Left hindlimb (tissue), 1 donor: ENCODE measurements at regions not wholly inside any gene's neighbourhood (a gene's known extent, or its start where the extent isn't known, plus 50 kb on each side); places are given as distances from the start of the nearest gene placed in this dataset.

Experiments
- DNase-seq: peaks from one replicate; pipeline ENCODE4 v3.0.0-alpha.2; 2018

GRCh38 chr13:105377452-105377851, 1158.0 kb downstream of the EFNB2 start:
- no peak for DNase-seq

- DNase-seq = no peak
Measured at GRCh38 chr13:105370011-105370650, 1165.3 kb downstream of the EFNB2 start.

GRCh38 chr13:105368781-105369180, 1166.7 kb downstream of the EFNB2 start:
- no peak for DNase-seq

- DNase-seq = no peak
Measured at GRCh38 chr13:105365831-105366230, 1169.6 kb downstream of the EFNB2 start.

- DNase-seq = no peak
Measured at GRCh38 chr13:105365021-105365550, 1170.4 kb downstream of the EFNB2 start.

GRCh38 chr13:105364191-105364590, 1171.3 kb downstream of the EFNB2 start:
- no peak for DNase-seq

- no peak for DNase-seq
Measured at GRCh38 chr13:105363261-105364190, 1171.9 kb downstream of the EFNB2 start.

- DNase-seq = no peak
Measured at GRCh38 chr13:105353654-105354053, 1181.8 kb downstream of the EFNB2 start.

GRCh38 chr13:105349082-105349723, 1186.3 kb downstream of the EFNB2 start:
- DNase-seq = no peak

GRCh38 chr13:105346141-105346775, 1189.2 kb downstream of the EFNB2 start:
- no peak for DNase-seq

- DNase-seq = no peak
Measured at GRCh38 chr13:105345730-105346129, 1189.7 kb downstream of the EFNB2 start.

GRCh38 chr13:105345131-105345530, 1190.3 kb downstream of the EFNB2 start:
- no peak for DNase-seq

- DNase-seq = no peak
Measured at GRCh38 chr13:105343134-105343806, 1192.2 kb downstream of the EFNB2 start.

GRCh38 chr13:105342281-105342820, 1193.1 kb downstream of the EFNB2 start:
- DNase-seq = no peak

- DNase-seq = no peak
Measured at GRCh38 chr13:105341758-105342157, 1193.7 kb downstream of the EFNB2 start.

- DNase-seq = no peak
Measured at GRCh38 chr13:105341256-105341655, 1194.2 kb downstream of the EFNB2 start.

- DNase-seq = no peak
Measured at GRCh38 chr13:105340061-105340606, 1195.3 kb downstream of the EFNB2 start.

GRCh38 chr13:105338773-105339172, 1196.7 kb downstream of the EFNB2 start:
- DNase-seq = no peak

GRCh38 chr13:105338006-105338405, 1197.5 kb downstream of the EFNB2 start:
- no peak for DNase-seq

- DNase-seq = no peak
Measured at GRCh38 chr13:105336706-105337576, 1198.5 kb downstream of the EFNB2 start.

- DNase-seq = no peak
Measured at GRCh38 chr13:105334211-105334610, 1201.3 kb downstream of the EFNB2 start.
